ENCODE measurements at regions not wholly inside any gene's neighbourhood (a gene's known extent, or its start where the extent isn't known, plus 50 kb on each side); places are given as distances from the start of the nearest gene placed in this dataset.

DNA sequence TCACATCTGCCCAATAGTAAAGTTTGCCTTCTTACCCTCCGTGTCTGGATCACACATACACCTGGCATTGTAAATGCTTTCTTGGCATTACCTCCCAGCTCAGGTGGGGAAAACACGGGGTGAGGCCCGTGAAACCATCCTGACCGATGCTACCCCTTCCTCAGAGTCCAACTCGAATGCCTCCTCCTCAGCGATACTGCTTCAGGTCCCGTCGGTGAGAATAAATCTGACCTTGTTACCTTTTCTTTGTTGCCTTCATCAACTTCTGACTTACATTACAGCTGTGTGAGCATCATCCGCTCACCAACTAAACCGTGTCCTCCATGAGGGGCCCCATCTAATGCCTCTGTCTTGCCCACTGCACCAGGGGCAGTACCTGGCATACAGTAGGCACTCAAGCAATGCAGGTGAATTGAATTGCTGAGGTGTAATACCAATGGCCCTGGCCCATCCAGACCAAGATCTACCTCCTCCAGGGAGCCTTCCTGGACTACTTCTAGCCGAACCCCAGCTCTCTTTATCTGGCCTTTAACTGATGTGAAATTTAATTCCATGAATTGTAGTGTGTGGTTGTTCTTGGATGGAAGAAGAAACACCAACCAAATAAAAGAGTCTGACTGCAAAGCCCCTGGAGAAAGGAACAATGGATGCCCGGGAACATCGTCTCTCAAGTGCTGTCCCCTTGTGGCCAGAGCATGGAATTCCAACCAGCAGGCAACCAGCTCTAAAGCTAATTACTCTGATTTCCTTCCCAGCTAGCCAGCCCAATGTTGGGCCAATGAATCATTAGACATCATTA is 141.5 kb downstream of the ANKRD60 start:
- Histone ChIP-seq H2BK12ac (ENCODE audit: low read length in 2 of 2) (no peak overlapping the region), H3K18ac (ENCODE audit: low read depth in 1 of 2, low read length in 2 of 2) (no peak overlapping the region), H3K4me1 (ENCODE audit: control insufficient read depth, insufficient read depth, low read depth, low read length) (no peaks in the 10 kb centered on the region), H3K36me3 (ENCODE audit: control insufficient read depth in 1 of 2, insufficient read depth in 2 of 2, low read depth in 1 of 2, low read length in 2 of 2) (no peaks in the 10 kb centered on the region), H4K91ac (ENCODE audit: low read length) (no peak overlapping the region), H3K4me2 (ENCODE audit: low read length, poor library complexity, severe bottlenecking) (no peak overlapping the region), H3K27ac (ENCODE audit: low read length, poor library complexity, severe bottlenecking) (no peak overlapping the region), H3K9ac (ENCODE audit: low read length) (no peak overlapping the region), H3K4me3 (ENCODE audit: insufficient read depth in 1 of 2, low read depth in 1 of 2, low read length in 2 of 2) (no peak overlapping the region), H2BK120ac (ENCODE audit: low read depth, low read length) (no peak overlapping the region), H4K8ac (ENCODE audit: low read length) (no peak overlapping the region), H3K79me1 (replicated peaks; ENCODE audit: low read length, poor library complexity, severe bottlenecking) (no peaks in the 10 kb centered on the region), H2AFZ (ENCODE audit: low read depth, low read length) (no peak overlapping the region), H2BK5ac (ENCODE audit: low read depth, low read length, poor library complexity, severe bottlenecking) (no peak overlapping the region), H3K27me3 (ENCODE audit: control insufficient read depth in 1 of 2, insufficient read depth in 1 of 2, low read length in 2 of 2) (peaks cover 0 to 27% of the 10 kb centered on the region in 2 experiments), H3K4ac (ENCODE audit: low read depth in 1 of 2, low read length in 2 of 2) (no peak overlapping the region), H2AK5ac (ENCODE audit: low read length, severe bottlenecking) (no peak overlapping the region), H3K9me3 (ENCODE audit: control insufficient read depth, low read length) (peaks cover 3% of the 10 kb centered on the region), H3K14ac (ENCODE audit: low read length in 2 of 2) (no peak overlapping the region), H2BK15ac (ENCODE audit: low read depth, poor library complexity, severe bottlenecking) (no peak overlapping the region), H3K23ac (ENCODE audit: low read length in 2 of 2) (no peak overlapping the region)
- WGBS = 74% methylated on average over 12 of the region's 13 CpGs
- DNase-seq = no peak

DNA sequence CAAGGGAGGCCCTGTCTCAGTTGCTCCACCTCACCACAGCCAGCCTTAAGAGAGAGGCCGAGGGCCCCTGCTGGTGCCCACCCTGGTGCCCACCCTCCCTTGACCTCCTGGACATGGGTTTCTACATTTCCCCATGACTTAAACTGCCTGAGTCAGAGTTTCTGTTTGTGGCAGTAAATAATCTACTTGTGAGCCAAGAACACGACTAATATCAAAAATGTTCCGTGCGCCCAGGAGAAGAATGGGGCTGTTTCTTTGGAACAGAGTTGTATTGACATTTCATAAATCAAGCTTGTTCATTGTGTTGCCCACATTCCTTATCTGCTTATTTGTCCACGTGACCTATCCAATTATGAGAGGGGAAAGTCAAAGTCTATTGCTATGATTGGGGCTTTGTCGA is 143.5 kb downstream of the ANKRD60 start:
- Histone ChIP-seq H3K4ac (ENCODE audit: low read depth in 1 of 2, low read length in 2 of 2) (no peak overlapping the region), H3K36me3 (ENCODE audit: control insufficient read depth in 1 of 2, insufficient read depth in 2 of 2, low read depth in 1 of 2, low read length in 2 of 2) (no peaks in the 10 kb centered on the region), H3K9ac (ENCODE audit: low read length) (no peak overlapping the region), H3K4me3 (ENCODE audit: insufficient read depth in 1 of 2, low read depth in 1 of 2, low read length in 2 of 2) (no peak overlapping the region), H2AK5ac (ENCODE audit: low read length, severe bottlenecking) (no peak overlapping the region), H3K4me1 (ENCODE audit: control insufficient read depth, insufficient read depth, low read depth, low read length) (no peaks in the 10 kb centered on the region), H3K23ac (ENCODE audit: low read length in 2 of 2) (no peak overlapping the region), H2BK5ac (ENCODE audit: low read depth, low read length, poor library complexity, severe bottlenecking) (no peak overlapping the region), H3K4me2 (ENCODE audit: low read length, poor library complexity, severe bottlenecking) (no peak overlapping the region), H3K27ac (ENCODE audit: low read length, poor library complexity, severe bottlenecking) (no peak overlapping the region), H3K18ac (ENCODE audit: low read depth in 1 of 2, low read length in 2 of 2) (no peak overlapping the region), H4K8ac (ENCODE audit: low read length) (no peak overlapping the region), H2AFZ (ENCODE audit: low read depth, low read length) (no peak overlapping the region), H3K14ac (ENCODE audit: low read length in 2 of 2) (no peak overlapping the region), H2BK15ac (ENCODE audit: low read depth, poor library complexity, severe bottlenecking) (no peak overlapping the region), H2BK12ac (ENCODE audit: low read length in 2 of 2) (no peak overlapping the region), H4K91ac (ENCODE audit: low read length) (no peak overlapping the region), H2BK120ac (ENCODE audit: low read depth, low read length) (no peak overlapping the region), H3K27me3 (ENCODE audit: control insufficient read depth in 1 of 2, insufficient read depth in 1 of 2, low read length in 2 of 2) (peaks cover 0 to 10% of the 10 kb centered on the region in 2 experiments), H3K9me3 (ENCODE audit: control insufficient read depth, low read length) (peaks cover 3% of the 10 kb centered on the region), H3K79me1 (replicated peaks; ENCODE audit: low read length, poor library complexity, severe bottlenecking) (no peaks in the 10 kb centered on the region)
- no peak for DNase-seq
- WGBS = 86% methylated on average over 6 of the region's 6 CpGs

DNA sequence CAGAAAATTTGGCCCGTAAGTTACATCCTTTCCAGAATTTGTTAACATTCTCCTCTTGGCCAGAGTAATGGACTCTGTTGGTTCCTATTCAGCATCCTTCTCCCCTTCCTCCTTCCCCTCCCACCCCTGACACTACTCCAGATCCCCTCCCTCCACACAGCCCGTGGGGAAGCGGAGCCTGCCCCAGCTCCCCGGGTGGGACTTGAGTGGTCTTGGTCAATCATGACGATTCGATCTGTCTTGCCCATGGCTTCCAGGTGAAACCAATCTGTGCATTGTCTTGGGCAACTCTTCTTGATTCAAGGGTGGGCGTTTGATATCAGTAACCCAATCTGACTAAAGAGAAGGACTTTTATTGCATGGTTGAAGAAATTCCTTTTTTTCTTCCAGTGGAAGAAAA is 143.9 kb downstream of the ANKRD60 start:
- Histone ChIP-seq H3K4me3 (ENCODE audit: insufficient read depth in 1 of 2, low read depth in 1 of 2, low read length in 2 of 2) (no peak overlapping the region), H4K8ac (ENCODE audit: low read length) (no peak overlapping the region), H3K14ac (ENCODE audit: low read length in 2 of 2) (no peak overlapping the region), H3K9ac (ENCODE audit: low read length) (no peak overlapping the region), H2BK15ac (ENCODE audit: low read depth, poor library complexity, severe bottlenecking) (no peak overlapping the region), H2BK12ac (ENCODE audit: low read length in 2 of 2) (no peak overlapping the region), H3K4me1 (ENCODE audit: control insufficient read depth, insufficient read depth, low read depth, low read length) (no peaks in the 10 kb centered on the region), H3K79me1 (replicated peaks; ENCODE audit: low read length, poor library complexity, severe bottlenecking) (no peaks in the 10 kb centered on the region), H3K27me3 (ENCODE audit: control insufficient read depth in 1 of 2, insufficient read depth in 1 of 2, low read length in 2 of 2) (peaks cover 0 to 9% of the 10 kb centered on the region in 2 experiments), H2AFZ (ENCODE audit: low read depth, low read length) (no peak overlapping the region), H4K91ac (ENCODE audit: low read length) (no peak overlapping the region), H3K36me3 (ENCODE audit: control insufficient read depth in 1 of 2, insufficient read depth in 2 of 2, low read depth in 1 of 2, low read length in 2 of 2) (no peaks in the 10 kb centered on the region), H2BK5ac (ENCODE audit: low read depth, low read length, poor library complexity, severe bottlenecking) (no peak overlapping the region), H3K27ac (ENCODE audit: low read length, poor library complexity, severe bottlenecking) (no peak overlapping the region), H2BK120ac (ENCODE audit: low read depth, low read length) (no peak overlapping the region), H3K4me2 (ENCODE audit: low read length, poor library complexity, severe bottlenecking) (no peak overlapping the region), H3K9me3 (ENCODE audit: control insufficient read depth, low read length) (peaks cover 3% of the 10 kb centered on the region), H2AK5ac (ENCODE audit: low read length, severe bottlenecking) (no peak overlapping the region), H3K4ac (ENCODE audit: low read depth in 1 of 2, low read length in 2 of 2) (no peak overlapping the region), H3K23ac (ENCODE audit: low read length in 2 of 2) (no peak overlapping the region), H3K18ac (ENCODE audit: low read depth in 1 of 2, low read length in 2 of 2) (no peak overlapping the region)
- WGBS = 75% methylated on average over 7 of the region's 7 CpGs
- DNase-seq = no peak

DNA sequence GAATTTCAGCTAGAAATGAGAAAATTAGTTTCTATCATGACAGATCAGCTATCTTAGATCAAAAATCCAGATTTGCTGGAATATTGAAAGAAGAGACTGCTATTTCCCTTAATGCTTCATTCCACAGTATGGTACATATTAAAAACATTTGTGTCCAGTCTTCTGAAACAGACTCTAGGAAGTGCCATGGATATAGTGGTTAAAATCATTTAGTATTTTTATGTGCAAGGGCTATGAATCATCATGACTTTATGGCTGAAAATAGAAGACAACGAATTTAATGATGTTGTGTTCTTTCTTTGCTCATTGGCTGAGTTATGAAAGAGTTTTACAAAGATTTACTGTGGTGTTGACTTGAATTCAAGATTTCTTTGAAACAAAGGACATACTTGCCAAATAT is 146.6 kb downstream of the ANKRD60 start:
- Histone ChIP-seq H3K23ac (ENCODE audit: low read length in 2 of 2) (no peak overlapping the region), H2BK15ac (ENCODE audit: low read depth, poor library complexity, severe bottlenecking) (no peak overlapping the region), H3K27ac (ENCODE audit: low read length, poor library complexity, severe bottlenecking) (no peak overlapping the region), H4K91ac (ENCODE audit: low read length) (no peak overlapping the region), H3K4me3 (ENCODE audit: insufficient read depth in 1 of 2, low read depth in 1 of 2, low read length in 2 of 2) (no peak overlapping the region), H3K4ac (ENCODE audit: low read depth in 1 of 2, low read length in 2 of 2) (no peak overlapping the region), H2BK12ac (ENCODE audit: low read length in 2 of 2) (no peak overlapping the region), H3K79me1 (replicated peaks; ENCODE audit: low read length, poor library complexity, severe bottlenecking) (no peaks in the 10 kb centered on the region), H3K18ac (ENCODE audit: low read depth in 1 of 2, low read length in 2 of 2) (no peak overlapping the region), H3K4me2 (ENCODE audit: low read length, poor library complexity, severe bottlenecking) (no peak overlapping the region), H4K8ac (ENCODE audit: low read length) (no peak overlapping the region), H3K9me3 (ENCODE audit: control insufficient read depth, low read length) (peaks cover 7% of the 10 kb centered on the region), H2BK5ac (ENCODE audit: low read depth, low read length, poor library complexity, severe bottlenecking) (no peak overlapping the region), H2BK120ac (ENCODE audit: low read depth, low read length) (no peak overlapping the region), H2AFZ (ENCODE audit: low read depth, low read length) (no peak overlapping the region), H2AK5ac (ENCODE audit: low read length, severe bottlenecking) (no peak overlapping the region), H3K14ac (ENCODE audit: low read length in 2 of 2) (no peak overlapping the region), H3K36me3 (ENCODE audit: control insufficient read depth in 1 of 2, insufficient read depth in 2 of 2, low read depth in 1 of 2, low read length in 2 of 2) (no peaks in the 10 kb centered on the region), H3K9ac (ENCODE audit: low read length) (no peak overlapping the region), H3K4me1 (ENCODE audit: control insufficient read depth, insufficient read depth, low read depth, low read length) (no peaks in the 10 kb centered on the region), H3K27me3 (ENCODE audit: control insufficient read depth in 1 of 2, insufficient read depth in 1 of 2, low read length in 2 of 2) (no peaks in the 10 kb centered on the region)
- WGBS = 30% methylated on average over 1 of the region's 1 CpG
- no peak for DNase-seq
